ENCODE measurements at regions not wholly inside any gene's neighbourhood (a gene's known extent, or its start where the extent isn't known, plus 50 kb on each side); places are given as distances from the start of the nearest gene placed in this dataset.

GRCh38 chr5:117263231-117263630 lies 688.6 kb upstream of the SEMA6A start:
- no peak overlapping the region for H3K27ac ChIP-seq (ENCODE audit: low read depth)
- H3K27ac Mint-ChIP-seq = no peak overlapping the region
- no peak for ATAC-seq

More at GRCh38 chr5:117263231-117263630, 688.6 kb upstream of the SEMA6A start:
- no peak overlapping the region for H3K4me3 ChIP-seq
- no peaks in the 10 kb centered on the region for H3K27me3 ChIP-seq (ENCODE audit: insufficient read depth)
- Mint-ChIP-seq H3K27me3 (ENCODE audit: insufficient read depth, low read depth, poor library complexity) (peaks cover 4% of the 10 kb centered on the region), H3K4me1 (peaks cover 4% of the 10 kb centered on the region; the same call in 1 of the 3 replicates), H3K9me3 (peaks cover 25% of the 10 kb centered on the region), H3K36me3 (ENCODE audit: low read depth) (peaks cover 26% of the 10 kb centered on the region), H3K4me3 (no peak overlapping the region)
- H3K79me2 ChIP-seq (replicated peaks; ENCODE audit: insufficient read depth) = no peaks in the 10 kb centered on the region
- TF ChIP-seq JUNB (IDR thresholded peaks at IDR 0.05; ENCODE audit: unreplicated experiment) (no peak), EZH2phosphoT487 (IDR thresholded peaks at IDR 0.05; ENCODE audit: unreplicated experiment) (no peak), ZNF462 (CRISPR knock-in tag; IDR thresholded peaks at IDR 0.05) (no peak), NANOG (IDR thresholded peaks at IDR 0.05; ENCODE audit: borderline replicate concordance) (no peak), POLR2AphosphoS5 (IDR thresholded peaks at IDR 0.05; ENCODE audit: low read depth) (no peak), STAT1 (IDR thresholded peaks at IDR 0.05; ENCODE audit: unreplicated experiment) (no peak), ZNF331 (CRISPR knock-in tag; IDR thresholded peaks at IDR 0.05; ENCODE audit: low read depth) (no peak), CREB1 (CRISPR knock-in tag; IDR thresholded peaks at IDR 0.05; ENCODE audit: low read depth) (no peak), EZH2 (IDR thresholded peaks at IDR 0.05; ENCODE audit: low read depth, unreplicated experiment) (no peak), CTCF (conservative IDR thresholded peaks at IDR 0.05; ENCODE audit: low read depth in 2 of 2) (no peak), REST (IDR thresholded peaks at IDR 0.05; ENCODE audit: unreplicated experiment) (no peak), ZNF114 (CRISPR knock-in tag; IDR thresholded peaks at IDR 0.05) (no peak)
- TF ChIP-seq, protein P1, sequence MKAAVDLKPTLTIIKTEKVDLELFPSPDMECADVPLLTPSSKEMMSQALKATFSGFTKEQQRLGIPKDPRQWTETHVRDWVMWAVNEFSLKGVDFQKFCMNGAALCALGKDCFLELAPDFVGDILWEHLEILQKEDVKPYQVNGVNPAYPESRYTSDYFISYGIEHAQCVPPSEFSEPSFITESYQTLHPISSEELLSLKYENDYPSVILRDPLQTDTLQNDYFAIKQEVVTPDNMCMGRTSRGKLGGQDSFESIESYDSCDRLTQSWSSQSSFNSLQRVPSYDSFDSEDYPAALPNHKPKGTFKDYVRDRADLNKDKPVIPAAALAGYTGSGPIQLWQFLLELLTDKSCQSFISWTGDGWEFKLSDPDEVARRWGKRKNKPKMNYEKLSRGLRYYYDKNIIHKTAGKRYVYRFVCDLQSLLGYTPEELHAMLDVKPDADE (IDR thresholded peaks at IDR 0.05) = no peak
- no peak for DNase-seq (ENCODE audit: low spot score)
- no peaks in the 10 kb centered on the region for H4K20me1 ChIP-seq (replicated peaks; ENCODE audit: insufficient read depth)
- no peaks in the 10 kb centered on the region for H3K9me2 ChIP-seq (ENCODE audit: insufficient read depth)
- H3K36me3 ChIP-seq (ENCODE audit: insufficient read depth) = peaks cover 4% of the 10 kb centered on the region; the same call in 1 of the 2 replicates
- no peaks in the 10 kb centered on the region for H3K4me1 ChIP-seq (ENCODE audit: insufficient read depth)
- H3K4me2 ChIP-seq = no peak overlapping the region
- H3F3A ChIP-seq (replicated peaks; ENCODE audit: low read depth) = no peaks in the 10 kb centered on the region
- no peak overlapping the region for H2AFZ ChIP-seq

Measured in GM23338 (cell line).